G401.6 (cell line): ENCODE measurements at regions not wholly inside any gene's neighbourhood (a gene's known extent, or its start where the extent isn't known, plus 50 kb on each side); places are given as distances from the start of the nearest gene placed in this dataset.
A peak's percentile ranks its signal among the peaks of the same experiment; 100 is the strongest.

Source experiments
- FAIRE-seq: peaks from 2 replicates; lab custom pipeline; 2012; peaks lifted over from hg19 to GRCh38; lab: Jason Lieb, UNC

- FAIRE-seq = no peak
Measured at GRCh38 chr18:24736662-24737330, 276.4 kb downstream of the HRH4 start.

GRCh38 chr18:24740829-24741228 lies 280.4 kb downstream of the HRH4 start:
- FAIRE-seq = no peak

GRCh38 chr18:24741321-24741720 lies 280.9 kb downstream of the HRH4 start:
- no peak for FAIRE-seq

- FAIRE-seq = no peak
Measured at GRCh38 chr18:24741965-24742724, 281.7 kb downstream of the HRH4 start.

- FAIRE-seq = no peak
Measured at GRCh38 chr18:24754583-24755253, 294.3 kb downstream of the HRH4 start.

- no peak for FAIRE-seq
Measured at GRCh38 chr18:24756385-24756784, 295.9 kb downstream of the HRH4 start.

- FAIRE-seq = no peak
Measured at GRCh38 chr18:24757134-24757533, 296.7 kb downstream of the HRH4 start.

GRCh38 chr18:24761765-24762164 lies 301.3 kb downstream of the HRH4 start:
- peak; percentile 3 for FAIRE-seq

- no peak for FAIRE-seq
Measured at GRCh38 chr18:24762511-24762910, 302.1 kb downstream of the HRH4 start.

- no peak for FAIRE-seq
Measured at GRCh38 chr18:24763765-24764513, 303.5 kb downstream of the HRH4 start.

- no peak for FAIRE-seq
Measured at GRCh38 chr18:24764766-24765165, 304.3 kb downstream of the HRH4 start.

GRCh38 chr18:24766376-24766775 lies 305.9 kb downstream of the HRH4 start:
- no peak for FAIRE-seq

GRCh38 chr18:24770311-24771024 lies 310.0 kb downstream of the HRH4 start:
- no peak for FAIRE-seq

GRCh38 chr18:24771300-24771699 lies 310.9 kb downstream of the HRH4 start:
- no peak for FAIRE-seq

- no peak for FAIRE-seq
Measured at GRCh38 chr18:24773101-24773500, 312.7 kb downstream of the HRH4 start.

GRCh38 chr18:24776019-24776418 lies 315.6 kb downstream of the HRH4 start:
- no peak for FAIRE-seq

- no peak for FAIRE-seq
Measured at GRCh38 chr18:24778810-24779418, 318.5 kb downstream of the HRH4 start.

GRCh38 chr18:24782566-24782965 lies 322.1 kb downstream of the HRH4 start:
- FAIRE-seq = no peak

- FAIRE-seq = no peak
Measured at GRCh38 chr18:24785019-24785418, 324.6 kb downstream of the HRH4 start.

GRCh38 chr18:24786027-24786426 lies 325.6 kb downstream of the HRH4 start:
- no peak for FAIRE-seq

GRCh38 chr18:24790347-24790746 lies 329.9 kb downstream of the HRH4 start:
- FAIRE-seq = no peak
